ENCODE measurements at regions not wholly inside any gene's neighbourhood (a gene's known extent, or its start where the extent isn't known, plus 50 kb on each side); places are given as distances from the start of the nearest gene placed in this dataset.

- TF ChIP-seq SKI (IDR thresholded peaks at IDR 0.05; ENCODE audit: partially characterized antibody) (no peak), NBN (conservative IDR thresholded peaks at IDR 0.05) (no peak), SIN3A (IDR thresholded peaks at IDR 0.05; ENCODE audit: borderline replicate concordance, low read depth, low read length) (no peak), CHD4 (IDR thresholded peaks at IDR 0.05; ENCODE audit: borderline replicate concordance, low read length) (no peak), ATRX (CRISPR knock-in tag; IDR thresholded peaks at IDR 0.05; ENCODE audit: borderline replicate concordance) (no peak), CTCF (CRISPR knock-in tag; IDR thresholded peaks at IDR 0.05) (no peak), ZNF224 (CRISPR knock-in tag; IDR thresholded peaks at IDR 0.05) (no peak), KLF6 (CRISPR knock-in tag; IDR thresholded peaks at IDR 0.05) (no peak), ZNF784 (CRISPR knock-in tag; IDR thresholded peaks at IDR 0.05; ENCODE audit: borderline replicate concordance) (no peak), TRIM24 (CRISPR knock-in tag; IDR thresholded peaks at IDR 0.05) (no peak), ATF6 (CRISPR knock-in tag; conservative IDR thresholded peaks at IDR 0.05) (no peak)
Measured at GRCh38 chr5:60517094-60517694, 182.8 kb downstream of the DEPDC1B start.
